IMR-90 (cell line): ENCODE measurements at regions not wholly inside any gene's neighbourhood (a gene's known extent, or its start where the extent isn't known, plus 50 kb on each side); places are given as distances from the start of the nearest gene placed in this dataset.

Source experiments
- BHLHE40 ChIP-seq: fragments of 150-350 bp; IDR thresholded peaks from 2 replicates; pipeline ENCODE4 v1.6.1; 2016; ENCODE audit warnings: mild to moderate bottlenecking, low read depth, low read length
- CTCF ChIP-seq: conservative IDR thresholded peaks from 2 replicates; pipeline ENCODE4 v1.5.1; 2012; ENCODE audit warnings: mild to moderate bottlenecking, low read depth, low read length, improper control_type of control experiment
- ELK1 ChIP-seq: fragments of 150-350 bp; IDR thresholded peaks from 2 replicates; pipeline ENCODE4 v1.6.1; 2016; ENCODE audit warnings: low read depth, mild to moderate bottlenecking, low read length, moderate library complexity, borderline replicate concordance
- FOS ChIP-seq: fragments of 150-350 bp; IDR thresholded peaks from 2 replicates; pipeline ENCODE4 v1.6.1; 2016; ENCODE audit warnings: low read depth, low read length
- NFE2L2 ChIP-seq: fragments of 150-350 bp; IDR thresholded peaks from 2 replicates; pipeline ENCODE4 v1.6.1; 2016; ENCODE audit warnings: low read depth, mild to moderate bottlenecking, low read length
- POLR2A ChIP-seq: IDR thresholded peaks from 2 replicates; pipeline ENCODE4 v1.6.1; 2012; ENCODE audit warnings: mild to moderate bottlenecking, low read depth, low read length
- RAD21 ChIP-seq: IDR thresholded peaks from 2 replicates; pipeline ENCODE4 v1.6.1; 2012; ENCODE audit warnings: low read length, improper control_type of control experiment
- RFX5 ChIP-seq: IDR thresholded peaks from 2 replicates; pipeline ENCODE4 v1.8.0; 2012; ENCODE audit warnings: low read depth, mild to moderate bottlenecking, low read length, moderate library complexity
- USF2 ChIP-seq: fragments of 150-350 bp; IDR thresholded peaks from 2 replicates; pipeline ENCODE4 v1.6.1; 2017; ENCODE audit warnings: mild to moderate bottlenecking, antibody characterized with exemption, low read length, low read depth

GRCh38 chr4:60744767-60745166 lies 455.4 kb upstream of the ADGRL3 start:
- TF ChIP-seq CTCF, result 0 out of 2 replicates have a peak, but pooled peaks have one; percentile 27
- TF ChIP-seq BHLHE40, result no peak
- no peak for TF ChIP-seq NFE2L2
- no peak for TF ChIP-seq ELK1
- TF ChIP-seq USF2, result no peak
- no peak for TF ChIP-seq POLR2A
- peak; percentile 40; the same call in 1 of the 2 replicates for TF ChIP-seq RAD21
- no peak for TF ChIP-seq RFX5
- no peak for TF ChIP-seq FOS
